ENCODE measurements at regions not wholly inside any gene's neighbourhood (a gene's known extent, or its start where the extent isn't known, plus 50 kb on each side); places are given as distances from the start of the nearest gene placed in this dataset.

DNA sequence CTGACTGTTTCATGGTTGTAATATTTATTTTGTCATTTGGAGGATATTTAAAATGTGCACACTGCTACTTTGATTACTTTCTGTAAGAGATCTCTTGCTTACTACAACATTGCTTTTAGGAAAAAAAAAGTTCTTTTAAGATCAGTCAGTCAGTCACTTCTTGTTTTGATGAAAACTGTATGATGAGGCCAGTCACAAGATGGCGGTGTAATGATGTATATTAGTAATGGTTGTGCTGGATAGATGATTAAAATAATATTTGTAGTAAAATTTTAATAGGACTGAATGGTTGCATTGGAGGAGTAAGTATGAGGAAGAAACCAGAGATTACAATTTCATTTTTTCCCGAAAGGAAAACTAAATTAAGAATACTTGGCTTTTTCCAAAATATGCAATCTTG is 2411.1 kb downstream of the PCDH9 start:
- ATAC-seq (replicated peaks) (no peak), DNase-seq (no peak)
- peaks cover under 1 to 4% of the 10 kb centered on the region in 2 donors for H3K9me3 Mint-ChIP-seq
- H3K27ac Mint-ChIP-seq: no peak overlapping the region
- no peaks in the 10 kb centered on the region for H3K36me3 Mint-ChIP-seq
- no peak overlapping the region for H3K4me3 Mint-ChIP-seq
- no peaks in the 10 kb centered on the region for H3K27me3 Mint-ChIP-seq
- H3K4me1 Mint-ChIP-seq: no peaks in the 10 kb centered on the region

- Mint-ChIP-seq H3K4me3 (no peak overlapping the region), H3K27ac (no peak overlapping the region), H3K9me3 (peaks cover 0 to 4% of the 10 kb centered on the region in 2 donors), H3K27me3 (no peaks in the 10 kb centered on the region), H3K4me1 (no peaks in the 10 kb centered on the region), H3K36me3 (no peaks in the 10 kb centered on the region)
- no peak for ATAC-seq (replicated peaks)
- no peak for DNase-seq
Measured at GRCh38 chr13:64817691-64818090, 2412.4 kb downstream of the PCDH9 start.

DNA sequence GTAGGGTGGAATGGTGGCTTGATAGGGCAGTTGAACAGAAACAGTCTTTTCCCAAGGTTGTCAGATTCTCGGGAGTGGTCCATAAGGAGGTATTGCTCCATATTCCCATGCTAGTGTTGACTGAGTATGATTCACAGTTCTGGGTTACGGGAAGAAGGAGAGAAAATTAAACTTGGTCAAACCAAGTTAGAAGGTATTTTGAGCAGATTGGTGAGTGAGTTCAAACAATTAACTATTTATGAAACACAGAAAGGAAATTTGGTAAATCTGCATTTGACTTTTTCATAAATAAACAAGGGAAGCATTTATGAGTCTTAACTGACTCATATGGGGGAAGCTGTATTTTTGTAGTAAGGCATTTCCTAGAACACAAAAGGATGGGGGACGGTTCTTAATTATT is 2419.4 kb downstream of the PCDH9 start:
- Mint-ChIP-seq H3K27ac (no peak overlapping the region), H3K4me3 (no peak overlapping the region), H3K9me3 (peaks cover 10 to 13% of the 10 kb centered on the region in 2 donors), H3K27me3 (no peaks in the 10 kb centered on the region), H3K4me1 (no peaks in the 10 kb centered on the region), H3K36me3 (no peaks in the 10 kb centered on the region)
- no peak for ATAC-seq (replicated peaks)
- no peak for DNase-seq

DNA sequence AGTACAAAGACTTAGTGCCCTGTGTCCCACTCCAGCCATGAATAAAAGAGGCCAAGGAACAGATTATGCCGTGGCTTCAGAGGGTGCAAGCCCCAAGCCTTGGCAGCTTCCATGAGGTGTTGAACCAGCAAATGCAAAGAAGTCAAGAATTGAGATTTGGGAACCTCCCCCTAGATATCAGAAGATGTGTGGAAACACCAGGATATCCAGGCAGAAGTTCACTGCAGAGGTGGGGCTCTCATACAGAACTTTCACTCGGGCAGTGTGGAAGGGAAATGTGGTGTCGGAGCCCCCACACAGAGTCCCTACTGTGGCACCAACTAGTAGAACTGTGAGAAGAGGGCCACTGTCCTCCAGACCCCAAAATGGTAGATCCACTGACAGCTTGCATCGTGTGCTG is 2421.4 kb downstream of the PCDH9 start:
- Mint-ChIP-seq H3K27me3 (no peaks in the 10 kb centered on the region), H3K9me3 (peaks cover 10 to 13% of the 10 kb centered on the region in 2 donors), H3K4me3 (no peak overlapping the region), H3K4me1 (no peaks in the 10 kb centered on the region), H3K27ac (no peak overlapping the region), H3K36me3 (no peaks in the 10 kb centered on the region)
- ATAC-seq (replicated peaks) (no peak), DNase-seq (no peak)

DNA sequence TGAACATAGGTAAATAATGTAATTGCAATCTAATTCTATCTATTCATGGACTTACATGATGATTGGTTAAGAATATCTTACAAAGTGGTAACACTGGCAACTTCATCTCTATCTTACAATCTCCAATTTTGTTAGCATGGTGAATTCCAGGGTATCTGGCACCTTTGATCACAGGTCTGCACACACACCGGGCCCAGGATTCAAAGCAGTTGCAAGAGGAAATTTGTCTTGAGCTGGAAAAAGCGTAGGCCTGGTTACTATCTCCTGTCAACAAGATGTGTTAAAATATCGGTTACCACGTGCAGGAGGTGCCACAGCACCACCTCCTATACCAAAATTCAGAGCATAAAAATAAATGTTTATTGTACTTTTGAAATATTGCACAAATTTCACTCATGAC is 2428.4 kb downstream of the PCDH9 start:
- H3K27ac Mint-ChIP-seq: no peak overlapping the region
- no peaks in the 10 kb centered on the region for H3K36me3 Mint-ChIP-seq
- H3K4me3 Mint-ChIP-seq: no peak overlapping the region
- H3K4me1 Mint-ChIP-seq: no peaks in the 10 kb centered on the region
- no peak for ATAC-seq (replicated peaks)
- H3K9me3 Mint-ChIP-seq: no peaks in the 10 kb centered on the region
- H3K27me3 Mint-ChIP-seq: no peaks in the 10 kb centered on the region
- no peak for DNase-seq

DNA sequence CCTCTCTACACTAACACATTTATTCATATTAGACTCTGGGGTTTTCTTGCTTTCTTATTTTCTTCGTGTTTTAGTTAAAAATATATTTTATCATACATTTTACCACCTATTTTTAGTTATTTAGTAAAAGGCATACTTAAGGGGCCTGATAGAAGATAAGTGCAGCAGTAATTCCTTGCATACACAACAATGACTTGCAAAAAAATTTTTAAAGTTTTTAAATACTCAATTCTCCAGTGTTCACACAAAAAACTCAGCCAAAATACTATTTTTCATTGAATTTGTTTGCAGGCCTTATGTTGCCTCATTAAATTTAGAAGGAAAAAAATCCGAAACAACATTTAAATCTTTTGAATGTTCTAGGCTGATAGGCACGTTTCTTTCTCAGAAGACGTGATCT is 2431.7 kb downstream of the PCDH9 start:
- DNase-seq (no peak), ATAC-seq (replicated peaks) (no peak)
- Mint-ChIP-seq H3K9me3 (no peaks in the 10 kb centered on the region), H3K36me3 (no peaks in the 10 kb centered on the region), H3K4me1 (no peaks in the 10 kb centered on the region), H3K27ac (no peak overlapping the region), H3K27me3 (no peaks in the 10 kb centered on the region), H3K4me3 (no peak overlapping the region)

DNA sequence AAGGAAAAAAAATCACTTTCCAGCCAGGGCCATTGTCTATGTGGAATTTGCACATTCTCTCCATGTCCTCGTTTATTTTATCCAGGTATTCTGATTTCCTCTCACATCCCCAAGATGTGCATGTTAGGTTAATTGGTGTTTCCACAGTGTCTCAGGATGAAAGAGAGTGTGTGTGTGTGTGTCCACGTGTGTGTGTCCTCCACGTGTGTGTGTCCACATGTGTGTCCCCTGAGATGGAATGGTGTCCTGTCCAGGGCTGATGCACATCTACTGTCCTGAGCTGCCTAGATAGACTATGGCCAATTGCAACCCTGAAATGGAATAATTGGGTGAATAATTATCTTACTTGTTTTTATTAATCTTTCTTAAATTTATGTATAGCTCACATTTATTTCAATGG is 2436.5 kb downstream of the PCDH9 start:
- peaks cover 3 to 4% of the 10 kb centered on the region in 2 donors for H3K9me3 Mint-ChIP-seq
- H3K27ac Mint-ChIP-seq: no peak overlapping the region
- H3K27me3 Mint-ChIP-seq: no peaks in the 10 kb centered on the region
- H3K36me3 Mint-ChIP-seq: no peaks in the 10 kb centered on the region
- no peak overlapping the region for H3K4me3 Mint-ChIP-seq
- no peak for DNase-seq
- no peak for ATAC-seq (replicated peaks)
- H3K4me1 Mint-ChIP-seq: no peaks in the 10 kb centered on the region

DNA sequence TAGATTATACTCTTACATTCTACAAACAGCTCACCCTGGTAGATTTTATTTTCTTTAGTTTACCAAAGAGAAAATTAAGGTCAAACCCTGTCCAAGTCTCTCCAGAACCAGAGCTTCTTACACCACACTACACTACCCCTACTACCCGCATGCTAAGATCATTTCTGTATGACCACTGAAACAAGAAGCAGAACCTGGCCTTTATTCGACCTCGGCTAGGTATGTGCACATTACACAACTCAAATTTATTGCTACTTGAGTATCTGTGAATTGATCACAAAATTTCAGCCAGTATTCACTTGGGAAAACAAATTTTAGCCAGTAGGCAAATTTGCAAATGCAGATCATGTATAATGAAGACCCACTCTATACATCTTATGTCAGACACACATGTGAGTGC is 2437.0 kb downstream of the PCDH9 start:
- Mint-ChIP-seq H3K36me3 (no peaks in the 10 kb centered on the region), H3K4me1 (no peaks in the 10 kb centered on the region), H3K4me3 (no peak overlapping the region), H3K27ac (no peak overlapping the region), H3K27me3 (no peaks in the 10 kb centered on the region), H3K9me3 (peaks cover 3 to 4% of the 10 kb centered on the region in 2 donors)
- DNase-seq: no peak
- ATAC-seq (replicated peaks): no peak

GRCh38 chr13:64791373-64791772 is 2438.8 kb downstream of the PCDH9 start:
- no peaks in the 10 kb centered on the region for H3K36me3 Mint-ChIP-seq
- H3K27me3 Mint-ChIP-seq: no peaks in the 10 kb centered on the region
- no peak overlapping the region for H3K27ac Mint-ChIP-seq
- H3K4me3 Mint-ChIP-seq: no peak overlapping the region
- ATAC-seq (replicated peaks) (peak in 1 of 2 donors; percentile 14), DNase-seq (no peak)
- H3K4me1 Mint-ChIP-seq: no peaks in the 10 kb centered on the region
- H3K9me3 Mint-ChIP-seq: peaks cover 3 to 6% of the 10 kb centered on the region in 2 donors

DNA sequence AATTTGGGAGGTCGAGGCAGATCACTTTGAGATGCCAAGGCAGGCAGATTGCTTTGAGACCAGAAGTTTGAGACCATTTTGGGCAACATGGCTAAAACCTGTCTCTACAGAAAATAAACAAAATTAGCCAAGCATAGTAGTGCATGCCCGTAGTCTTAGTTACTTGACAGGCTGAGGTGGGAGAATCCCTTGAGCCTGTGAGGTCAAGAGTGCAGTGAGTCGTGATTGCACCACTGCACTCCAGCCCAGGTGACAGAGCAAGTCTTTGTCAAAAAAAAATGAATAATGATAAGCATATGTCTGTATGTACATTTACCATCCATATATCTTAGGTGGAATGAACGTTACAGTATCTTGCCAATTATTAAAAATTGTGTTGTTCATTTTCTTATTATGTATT is 2447.7 kb downstream of the PCDH9 start:
- H3K27ac Mint-ChIP-seq: no peak overlapping the region
- no peak for DNase-seq
- no peaks in the 10 kb centered on the region for H3K27me3 Mint-ChIP-seq
- no peak for ATAC-seq (replicated peaks)
- no peaks in the 10 kb centered on the region for H3K36me3 Mint-ChIP-seq
- no peak overlapping the region for H3K4me3 Mint-ChIP-seq
- no peaks in the 10 kb centered on the region for H3K4me1 Mint-ChIP-seq
- H3K9me3 Mint-ChIP-seq: peaks cover 0 to 1% of the 10 kb centered on the region in 2 donors

- no peaks in the 10 kb centered on the region for H3K36me3 Mint-ChIP-seq
- DNase-seq (no peak), ATAC-seq (replicated peaks) (no peak)
- H3K9me3 Mint-ChIP-seq: peaks cover 0 to 5% of the 10 kb centered on the region in 2 donors
- no peak overlapping the region for H3K27ac Mint-ChIP-seq
- no peaks in the 10 kb centered on the region for H3K27me3 Mint-ChIP-seq
- no peak overlapping the region for H3K4me3 Mint-ChIP-seq
- H3K4me1 Mint-ChIP-seq: no peaks in the 10 kb centered on the region
Measured at GRCh38 chr13:64778002-64778401, 2452.1 kb downstream of the PCDH9 start.

- Mint-ChIP-seq H3K9me3 (peaks cover 4 to 6% of the 10 kb centered on the region in 2 donors), H3K27me3 (no peaks in the 10 kb centered on the region), H3K27ac (no peak overlapping the region), H3K36me3 (no peaks in the 10 kb centered on the region), H3K4me1 (no peaks in the 10 kb centered on the region), H3K4me3 (no peak overlapping the region)
- DNase-seq (no peak), ATAC-seq (replicated peaks) (no peak)
Measured at GRCh38 chr13:64774915-64775314, 2455.2 kb downstream of the PCDH9 start.

GRCh38 chr13:64770743-64771142 is 2459.4 kb downstream of the PCDH9 start:
- no peaks in the 10 kb centered on the region for H3K27me3 Mint-ChIP-seq
- H3K36me3 Mint-ChIP-seq: no peaks in the 10 kb centered on the region
- H3K9me3 Mint-ChIP-seq: peaks cover 6 to 10% of the 10 kb centered on the region in 2 donors
- DNase-seq (no peak), ATAC-seq (replicated peaks) (no peak)
- H3K27ac Mint-ChIP-seq: no peak overlapping the region
- no peak overlapping the region for H3K4me3 Mint-ChIP-seq
- H3K4me1 Mint-ChIP-seq: no peaks in the 10 kb centered on the region

GRCh38 chr13:64767054-64767453 is 2463.1 kb downstream of the PCDH9 start:
- Mint-ChIP-seq H3K36me3 (no peaks in the 10 kb centered on the region), H3K27ac (no peak overlapping the region), H3K4me1 (no peaks in the 10 kb centered on the region), H3K9me3 (peaks cover 3 to 17% of the 10 kb centered on the region in 2 donors), H3K4me3 (no peak overlapping the region), H3K27me3 (no peaks in the 10 kb centered on the region)
- DNase-seq (no peak), ATAC-seq (replicated peaks) (no peak)

GRCh38 chr13:64765636-64766035 is 2464.5 kb downstream of the PCDH9 start:
- H3K4me1 Mint-ChIP-seq: no peaks in the 10 kb centered on the region
- H3K36me3 Mint-ChIP-seq: no peaks in the 10 kb centered on the region
- H3K27me3 Mint-ChIP-seq: no peaks in the 10 kb centered on the region
- no peak overlapping the region for H3K4me3 Mint-ChIP-seq
- DNase-seq (no peak), ATAC-seq (replicated peaks) (no peak)
- H3K9me3 Mint-ChIP-seq: peaks cover 1 to 12% of the 10 kb centered on the region in 2 donors
- no peak overlapping the region for H3K27ac Mint-ChIP-seq
